Activated T-cell treated with anti-CD3 and anti-CD28 coated beads, Interleukin-2, amount 50 U/mL, for 24 hours (primary cell): ENCODE measurements at regions not wholly inside any gene's neighbourhood (a gene's known extent, or its start where the extent isn't known, plus 50 kb on each side); places are given as distances from the start of the nearest gene placed in this dataset.

Experiments used
- DNase-seq: peaks from one replicate; pipeline ENCODE4 v3.0.0-alpha.2; 2020
- H3K27ac Mint-ChIP-seq: 2 replicates; pipeline ENCODE4 v1.8.0; 2020; ENCODE audit warnings: mild to moderate bottlenecking, mixed read lengths
- H3K27me3 Mint-ChIP-seq: 2 replicates; pipeline ENCODE4 v1.8.0; 2020; ENCODE audit warnings: mixed read lengths
- H3K36me3 Mint-ChIP-seq: 2 replicates; pipeline ENCODE4 v1.8.0; 2020; ENCODE audit warnings: low read depth, mixed read lengths
- H3K4me1 Mint-ChIP-seq: 2 replicates; pipeline ENCODE4 v1.8.0; 2020; ENCODE audit warnings: low read depth, mixed read lengths
- H3K4me3 Mint-ChIP-seq: 2 replicates; pipeline ENCODE4 v1.8.0; 2020; ENCODE audit warnings: mild to moderate bottlenecking, moderate library complexity, mixed read lengths
- H3K9me3 Mint-ChIP-seq: 2 replicates; pipeline ENCODE4 v1.8.0; 2020; ENCODE audit warnings: mixed read lengths

DNA sequence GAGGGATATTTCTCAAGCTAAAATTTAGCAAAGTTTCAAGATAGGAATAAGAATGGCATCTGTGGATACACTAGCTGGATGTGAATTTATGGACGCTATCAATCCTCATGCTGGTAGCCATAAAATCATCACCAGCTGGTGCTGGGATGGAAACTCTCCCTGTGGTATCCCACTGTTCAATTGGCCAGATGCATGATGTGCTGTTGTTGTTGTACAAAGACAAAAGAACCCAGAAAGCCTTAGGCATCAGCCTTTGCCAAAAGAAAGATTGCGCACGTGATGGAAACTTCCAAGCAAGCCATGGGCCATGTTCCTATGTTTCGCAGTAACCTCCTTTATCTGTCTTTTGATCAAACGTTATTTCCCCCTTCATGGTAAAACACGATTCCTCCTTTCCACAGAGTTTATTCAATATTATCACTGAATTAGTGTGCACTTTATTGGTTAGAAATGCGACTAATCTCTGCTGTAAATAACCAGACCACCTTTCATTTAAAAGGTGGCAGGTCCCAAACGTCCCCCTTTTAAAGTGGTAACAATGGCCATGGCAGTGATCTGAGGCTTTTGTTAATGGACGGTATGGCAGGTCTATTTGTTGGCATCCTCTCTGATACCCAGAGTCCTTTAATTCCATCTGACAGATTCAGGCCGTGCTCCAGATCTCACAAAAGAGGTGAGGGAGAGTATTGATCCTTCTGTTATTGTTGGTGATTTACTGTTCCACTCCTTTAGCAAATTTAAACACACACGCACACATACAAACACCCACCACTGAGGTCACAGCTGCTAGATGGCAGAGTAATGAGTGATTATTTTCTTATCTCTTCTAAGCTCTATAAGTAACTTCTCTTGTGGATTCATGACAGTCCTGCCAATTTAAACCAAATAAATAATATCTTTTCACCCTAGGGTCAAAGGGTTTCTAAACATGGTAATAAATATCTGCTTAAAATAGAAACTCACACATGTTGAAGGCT, 291.2 kb upstream of the KCNMB2 start:
- DNase-seq: no peak
- Mint-ChIP-seq H3K27me3 (peaks cover 6% of the 10 kb centered on the region), H3K4me1 (no peaks in the 10 kb centered on the region), H3K4me3 (no peak overlapping the region), H3K36me3 (no peaks in the 10 kb centered on the region), H3K9me3 (peaks cover 8% of the 10 kb centered on the region), H3K27ac (no peak overlapping the region)

DNA sequence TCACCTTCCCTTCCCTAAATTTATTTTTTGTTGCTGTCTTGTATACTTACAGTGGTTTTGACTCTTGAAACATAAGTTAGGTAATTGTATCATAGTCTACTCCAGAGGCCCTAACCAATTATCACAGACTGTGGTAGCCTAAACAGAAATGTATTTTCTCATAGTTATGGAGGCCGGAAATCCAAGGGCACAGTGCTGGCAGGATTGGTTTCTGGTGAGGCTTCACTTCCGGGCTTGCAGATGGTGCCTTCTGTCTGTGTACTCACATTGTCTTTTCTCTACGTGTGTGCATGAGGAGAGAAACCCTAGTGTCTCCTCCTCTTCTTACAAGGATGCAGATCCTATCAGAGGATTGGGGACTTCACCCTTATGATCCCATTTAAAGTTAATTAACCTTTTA, 290.2 kb upstream of the KCNMB2 start:
- peaks cover 9% of the 10 kb centered on the region for H3K9me3 Mint-ChIP-seq
- no peak for DNase-seq
- H3K4me1 Mint-ChIP-seq: no peaks in the 10 kb centered on the region
- no peak overlapping the region for H3K27ac Mint-ChIP-seq
- no peaks in the 10 kb centered on the region for H3K36me3 Mint-ChIP-seq
- no peak overlapping the region for H3K4me3 Mint-ChIP-seq
- peaks cover 6% of the 10 kb centered on the region for H3K27me3 Mint-ChIP-seq

DNA sequence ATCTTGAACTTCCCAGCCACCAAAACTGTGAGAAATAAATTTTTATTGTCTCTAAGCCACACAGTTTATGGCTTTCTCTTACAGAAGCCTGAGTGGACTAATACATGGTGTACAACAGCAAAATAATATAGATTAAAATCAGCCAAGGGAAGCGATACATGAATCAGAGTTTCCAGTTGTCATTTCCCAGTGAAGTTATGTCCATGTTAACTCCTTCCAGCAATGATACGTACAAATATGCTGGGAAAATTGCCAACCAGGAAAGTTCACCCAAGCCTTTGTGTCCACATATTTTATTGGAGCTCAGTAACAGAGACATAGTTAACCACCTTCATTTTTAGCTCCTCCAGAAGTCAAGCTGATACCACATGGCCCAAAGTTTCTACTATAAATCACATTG, 280.9 kb upstream of the KCNMB2 start:
- no peak for DNase-seq
- Mint-ChIP-seq H3K27me3 (peaks cover 2% of the 10 kb centered on the region), H3K27ac (no peak overlapping the region), H3K36me3 (no peaks in the 10 kb centered on the region), H3K4me1 (no peaks in the 10 kb centered on the region), H3K9me3 (peaks cover 3% of the 10 kb centered on the region), H3K4me3 (no peak overlapping the region)

DNA sequence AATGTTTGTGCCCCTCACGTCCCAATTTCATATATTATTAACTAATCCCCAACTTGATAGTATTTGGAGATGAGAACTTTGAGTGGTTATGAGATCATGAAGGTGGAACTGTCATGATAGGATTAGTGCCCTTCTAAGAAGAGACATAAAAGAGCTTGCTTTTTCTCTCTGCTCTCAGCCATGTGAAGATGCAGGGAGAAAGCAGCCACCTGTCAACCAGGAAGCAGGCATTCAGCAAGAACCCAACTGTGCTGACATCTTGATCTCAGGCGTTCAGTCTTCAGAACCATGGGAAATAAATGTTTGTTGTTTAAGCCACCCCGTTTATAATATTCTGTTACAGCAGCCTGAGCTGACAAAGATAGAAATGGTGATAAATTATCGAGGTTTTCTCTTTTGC, 278.7 kb upstream of the KCNMB2 start:
- no peak overlapping the region for H3K4me3 Mint-ChIP-seq
- H3K27ac Mint-ChIP-seq: no peak overlapping the region
- no peaks in the 10 kb centered on the region for H3K27me3 Mint-ChIP-seq
- H3K9me3 Mint-ChIP-seq: no peaks in the 10 kb centered on the region
- peaks cover 2% of the 10 kb centered on the region for H3K4me1 Mint-ChIP-seq
- DNase-seq: no peak
- no peaks in the 10 kb centered on the region for H3K36me3 Mint-ChIP-seq

DNA sequence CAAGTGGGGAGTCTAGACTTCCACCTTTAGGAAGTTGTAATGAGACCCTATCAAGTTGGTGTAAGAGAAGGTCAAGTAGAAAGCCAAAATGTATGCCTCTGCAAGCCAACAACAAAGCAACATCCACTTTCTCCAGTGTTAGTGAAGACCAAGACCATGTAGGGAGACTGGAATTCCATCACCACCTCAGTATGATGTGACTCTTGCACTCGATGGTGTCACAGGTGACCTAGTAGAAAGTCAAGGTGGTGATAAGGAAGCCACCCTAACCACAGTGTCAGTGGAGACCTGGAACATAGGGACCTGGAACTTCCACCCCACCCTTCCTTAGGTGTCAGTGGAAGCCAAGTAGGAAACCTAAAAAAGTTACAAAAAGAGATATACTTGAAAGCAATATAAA, 278.1 kb upstream of the KCNMB2 start:
- Mint-ChIP-seq H3K4me1 (peaks cover 2% of the 10 kb centered on the region), H3K9me3 (no peaks in the 10 kb centered on the region), H3K27ac (no peak overlapping the region), H3K4me3 (no peak overlapping the region), H3K36me3 (no peaks in the 10 kb centered on the region), H3K27me3 (no peaks in the 10 kb centered on the region)
- no peak for DNase-seq

DNA sequence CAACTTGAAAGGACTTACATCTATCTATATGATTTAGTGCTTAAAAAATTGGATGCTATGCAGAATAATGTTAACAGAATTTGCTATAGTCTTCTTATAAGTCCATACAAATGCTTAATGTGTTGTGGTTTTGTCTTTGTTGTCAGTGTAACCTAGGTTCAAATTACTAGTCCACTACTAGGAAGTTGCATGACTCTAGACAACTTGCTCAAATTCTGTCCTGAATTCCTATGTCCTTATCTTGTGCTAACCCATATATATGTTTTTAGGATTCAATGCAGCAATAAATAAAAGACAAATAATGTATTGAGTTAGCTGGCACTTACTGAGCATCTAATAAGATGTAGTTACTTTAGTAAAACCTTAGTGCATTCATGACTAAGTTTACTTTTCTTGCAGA, 276.5 kb upstream of the KCNMB2 start:
- Mint-ChIP-seq H3K4me1 (peaks cover 2% of the 10 kb centered on the region), H3K4me3 (no peak overlapping the region), H3K36me3 (no peaks in the 10 kb centered on the region), H3K9me3 (no peaks in the 10 kb centered on the region), H3K27ac (no peak overlapping the region), H3K27me3 (no peaks in the 10 kb centered on the region)
- no peak for DNase-seq

DNA sequence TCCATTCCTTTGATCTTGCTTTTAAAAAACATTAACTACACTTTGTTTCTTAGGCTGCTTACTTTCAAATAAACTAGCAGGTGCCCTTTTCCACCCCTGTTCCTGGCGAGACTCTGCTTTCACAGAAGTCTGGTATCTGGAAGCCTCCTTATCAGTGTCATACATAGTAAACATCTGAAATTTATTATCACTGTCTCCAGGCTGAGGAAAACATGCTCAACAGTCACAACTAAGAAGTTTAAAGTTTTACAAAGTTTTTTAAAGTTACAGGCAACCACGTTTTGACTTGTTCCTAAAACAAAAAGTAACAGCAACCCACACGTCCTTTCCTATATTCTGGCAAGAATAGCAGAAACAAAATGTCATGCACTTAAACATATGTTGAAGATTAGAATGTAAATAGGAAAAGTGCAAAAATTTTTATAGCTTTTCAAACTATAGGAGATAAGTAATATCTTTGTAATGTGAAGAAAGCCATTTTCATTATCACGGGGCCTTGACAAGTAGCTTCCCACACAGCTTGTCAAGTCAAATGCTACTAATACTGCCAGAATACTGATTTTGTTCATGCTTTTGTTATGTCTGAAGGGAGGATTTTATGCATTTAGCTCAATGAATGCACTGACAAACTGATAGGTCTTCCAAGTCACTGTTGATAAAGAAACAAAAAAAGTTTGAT, 275.2 kb upstream of the KCNMB2 start:
- Mint-ChIP-seq H3K9me3 (no peaks in the 10 kb centered on the region), H3K27me3 (no peaks in the 10 kb centered on the region), H3K36me3 (no peaks in the 10 kb centered on the region), H3K27ac (no peak overlapping the region), H3K4me3 (no peak overlapping the region), H3K4me1 (peaks cover 2% of the 10 kb centered on the region)
- no peak for DNase-seq

DNA sequence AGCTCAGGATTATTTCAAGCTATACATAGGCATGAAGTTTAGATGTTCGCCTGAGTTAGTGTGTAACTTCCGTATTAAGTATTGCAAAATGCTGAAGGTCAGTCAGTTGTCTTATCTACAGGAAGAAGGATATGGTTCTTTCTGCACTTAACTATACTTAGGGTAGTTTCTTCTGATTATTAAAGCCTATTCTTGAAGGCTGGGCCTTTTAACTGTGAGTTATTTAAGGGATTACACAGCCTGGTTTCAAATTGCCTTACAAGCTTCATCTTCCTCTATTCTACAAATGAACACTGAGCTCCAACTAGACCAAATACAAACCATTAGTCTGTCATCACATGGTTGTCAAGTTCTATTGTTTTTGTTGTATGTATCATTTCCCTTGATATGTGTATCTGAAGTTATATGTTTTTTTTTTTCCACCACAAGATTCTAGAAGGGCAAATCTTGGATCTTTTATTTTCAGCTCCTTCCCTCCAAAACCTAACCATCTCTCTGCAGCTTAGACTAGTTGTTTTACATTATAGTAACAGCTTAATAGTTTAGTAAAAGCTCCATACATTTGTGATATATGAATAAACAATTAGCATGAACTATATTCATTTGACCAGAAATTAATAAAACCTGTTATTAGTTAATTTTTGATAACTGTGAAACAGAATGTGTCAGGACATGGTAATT, 272.9 kb upstream of the KCNMB2 start:
- Mint-ChIP-seq H3K27ac (no peak overlapping the region), H3K27me3 (no peaks in the 10 kb centered on the region), H3K36me3 (no peaks in the 10 kb centered on the region), H3K9me3 (no peaks in the 10 kb centered on the region), H3K4me1 (peaks cover 2% of the 10 kb centered on the region), H3K4me3 (no peak overlapping the region)
- no peak for DNase-seq

DNA sequence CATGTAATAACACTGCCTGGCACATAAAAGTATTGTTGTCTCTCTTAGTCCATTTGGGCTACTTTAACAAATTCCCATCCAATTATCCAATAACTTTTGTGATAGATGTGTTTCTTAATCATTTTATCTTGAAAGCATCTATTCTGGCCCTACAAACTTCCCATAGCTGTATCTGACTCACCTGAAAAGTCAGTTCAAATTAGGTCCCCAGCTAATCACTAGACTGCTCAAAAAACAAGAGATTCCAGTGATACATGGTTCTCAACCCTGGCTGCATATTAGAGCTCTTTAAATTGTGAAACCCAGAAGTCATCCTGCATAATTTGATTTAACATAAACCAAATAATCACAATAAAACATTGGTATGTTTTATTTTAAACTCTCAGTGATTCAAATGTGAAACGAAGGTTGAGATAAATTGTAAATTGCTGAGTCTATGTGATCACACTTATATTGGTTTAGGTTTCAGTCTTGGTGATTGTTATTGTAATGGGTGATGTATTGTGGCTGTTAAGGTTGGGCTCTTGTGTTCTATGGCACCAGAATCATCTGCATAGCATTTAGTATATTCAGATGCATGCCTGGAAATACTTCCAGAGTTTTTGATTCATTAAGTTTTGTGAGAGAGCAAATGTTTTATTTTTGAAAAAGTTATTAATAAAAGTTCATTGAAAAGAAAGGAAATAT, 268.9 kb upstream of the KCNMB2 start:
- no peaks in the 10 kb centered on the region for H3K9me3 Mint-ChIP-seq
- H3K36me3 Mint-ChIP-seq: no peaks in the 10 kb centered on the region
- no peak for DNase-seq
- H3K27ac Mint-ChIP-seq: no peak overlapping the region
- H3K4me3 Mint-ChIP-seq: no peak overlapping the region
- H3K4me1 Mint-ChIP-seq: no peaks in the 10 kb centered on the region
- no peaks in the 10 kb centered on the region for H3K27me3 Mint-ChIP-seq

DNA sequence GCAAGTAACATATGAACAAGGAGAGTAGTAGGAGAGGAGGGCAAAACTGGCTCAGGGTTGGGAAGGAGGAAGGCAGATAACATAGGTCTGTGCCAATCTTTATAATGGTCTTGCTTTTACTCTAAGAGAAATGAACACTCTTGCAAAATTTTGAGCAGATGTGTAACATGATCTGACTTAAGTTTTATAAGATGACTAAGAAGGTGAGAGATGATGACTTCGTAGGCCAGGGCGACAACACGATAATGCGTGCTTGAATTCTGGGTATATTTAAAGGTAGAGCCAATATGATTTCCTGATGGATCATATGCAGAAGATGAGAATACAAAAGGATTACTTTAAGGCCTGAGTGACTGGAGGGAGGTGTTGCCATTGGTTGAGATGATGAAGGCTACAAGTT, 265.4 kb upstream of the KCNMB2 start:
- Mint-ChIP-seq H3K36me3 (no peaks in the 10 kb centered on the region), H3K9me3 (no peaks in the 10 kb centered on the region), H3K4me3 (no peak overlapping the region), H3K4me1 (no peaks in the 10 kb centered on the region), H3K27me3 (no peaks in the 10 kb centered on the region), H3K27ac (no peak overlapping the region)
- no peak for DNase-seq

DNA sequence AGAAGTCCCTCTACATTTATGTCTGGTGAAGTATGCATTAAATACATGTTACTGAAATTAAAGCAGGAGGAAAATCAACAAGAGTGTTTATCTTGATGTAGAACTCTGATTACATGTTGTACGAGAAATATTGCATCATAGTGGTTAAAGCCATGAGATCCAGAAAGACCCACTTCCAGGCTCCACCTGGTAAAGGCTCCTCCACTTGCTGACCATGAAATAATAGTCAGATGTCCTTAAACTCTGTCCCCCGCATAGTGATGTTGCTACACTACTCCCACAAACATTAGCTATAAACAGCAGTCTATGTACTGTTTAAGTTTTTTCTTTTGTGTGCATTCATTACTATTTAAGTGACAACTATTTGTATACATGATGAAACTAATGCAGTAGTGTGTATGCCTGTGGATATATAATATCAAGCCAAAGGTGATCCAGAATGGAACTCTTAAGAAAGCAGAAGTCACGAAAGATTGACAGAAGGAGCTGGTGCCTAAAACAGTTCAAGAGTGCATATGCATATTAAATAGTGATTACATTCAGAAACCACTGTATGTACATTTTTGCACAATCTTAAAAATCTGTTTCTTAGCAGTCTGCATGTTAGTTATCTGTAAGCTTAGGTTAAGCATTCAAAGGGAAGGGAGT, 264.4 kb upstream of the KCNMB2 start:
- no peak for DNase-seq
- no peaks in the 10 kb centered on the region for H3K36me3 Mint-ChIP-seq
- H3K27me3 Mint-ChIP-seq: no peaks in the 10 kb centered on the region
- no peak overlapping the region for H3K27ac Mint-ChIP-seq
- no peak overlapping the region for H3K4me3 Mint-ChIP-seq
- H3K9me3 Mint-ChIP-seq: no peaks in the 10 kb centered on the region
- no peaks in the 10 kb centered on the region for H3K4me1 Mint-ChIP-seq

DNA sequence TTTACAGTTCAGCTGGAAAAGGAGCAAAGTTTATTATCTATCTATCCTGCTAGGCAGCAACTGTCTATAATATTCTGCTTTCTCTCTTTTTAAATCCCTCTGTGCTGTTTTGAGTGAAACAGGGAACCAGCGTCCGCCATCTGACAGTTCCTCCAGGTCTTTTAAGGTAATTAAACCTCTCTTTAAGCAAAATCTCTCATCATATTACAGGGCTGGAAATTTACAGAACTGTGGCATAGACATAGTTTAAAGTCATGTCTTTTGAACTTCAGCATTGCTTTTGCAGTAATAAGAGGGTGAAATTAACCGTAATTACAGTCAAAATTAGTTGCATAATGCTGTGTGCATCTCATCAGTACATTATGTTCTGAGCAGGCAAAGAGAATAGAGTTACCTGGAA, 263.4 kb upstream of the KCNMB2 start:
- Mint-ChIP-seq H3K4me1 (no peaks in the 10 kb centered on the region), H3K4me3 (no peak overlapping the region), H3K36me3 (no peaks in the 10 kb centered on the region)

DNA sequence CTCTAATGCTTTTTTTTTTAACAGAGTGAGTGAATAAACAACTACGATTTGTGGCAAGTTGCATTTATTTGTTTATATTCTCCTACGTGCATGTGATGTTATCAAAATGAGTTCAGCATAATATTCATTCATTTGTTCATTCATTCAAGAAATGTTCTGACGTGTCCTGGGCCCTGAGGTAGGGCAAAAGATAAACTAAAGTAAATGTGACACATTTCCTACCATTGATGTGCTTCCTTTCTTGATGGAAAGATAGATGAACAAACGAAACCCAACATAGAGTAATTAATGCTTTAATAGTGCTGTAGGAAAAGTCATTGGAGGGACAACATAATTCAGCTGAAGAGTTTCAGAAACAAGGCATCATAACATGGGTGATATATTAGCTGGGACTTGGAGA, 261.5 kb upstream of the KCNMB2 start:
- H3K4me1 Mint-ChIP-seq: no peaks in the 10 kb centered on the region
- no peak for DNase-seq
- no peak overlapping the region for H3K4me3 Mint-ChIP-seq
- peaks cover 15% of the 10 kb centered on the region for H3K9me3 Mint-ChIP-seq
- no peaks in the 10 kb centered on the region for H3K36me3 Mint-ChIP-seq
- H3K27ac Mint-ChIP-seq: no peak overlapping the region
- no peaks in the 10 kb centered on the region for H3K27me3 Mint-ChIP-seq

More for the DNA sequence above, 263.4 kb upstream of the KCNMB2 start:
- no peak for DNase-seq
- peaks cover 3% of the 10 kb centered on the region for H3K9me3 Mint-ChIP-seq
- H3K27me3 Mint-ChIP-seq: no peaks in the 10 kb centered on the region
- H3K27ac Mint-ChIP-seq: no peak overlapping the region

DNA sequence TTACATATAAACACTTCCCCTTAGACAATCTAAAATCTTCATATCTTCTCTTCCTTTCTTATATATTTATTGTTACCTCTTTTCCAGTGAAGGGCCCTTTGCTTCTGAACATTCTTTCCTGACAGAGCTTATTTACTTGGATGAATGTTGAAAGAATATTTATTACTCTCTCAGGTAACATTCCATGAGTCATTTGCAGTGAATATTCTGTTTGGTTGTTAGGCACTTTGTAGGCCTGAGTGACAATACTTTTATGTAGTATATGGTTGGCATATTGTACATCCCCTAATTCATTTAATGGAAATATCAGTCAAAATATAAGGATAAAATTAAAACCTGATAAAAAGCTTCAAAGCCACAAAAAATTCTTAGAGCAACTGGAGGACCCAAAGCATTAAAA, 260.9 kb upstream of the KCNMB2 start:
- Mint-ChIP-seq H3K9me3 (peaks cover 18% of the 10 kb centered on the region), H3K4me3 (no peak overlapping the region), H3K27ac (no peak overlapping the region), H3K36me3 (no peaks in the 10 kb centered on the region), H3K27me3 (no peaks in the 10 kb centered on the region), H3K4me1 (no peaks in the 10 kb centered on the region)
- DNase-seq: no peak
